ENCODE measurements at regions not wholly inside any gene's neighbourhood (a gene's known extent, or its start where the extent isn't known, plus 50 kb on each side); places are given as distances from the start of the nearest gene placed in this dataset.

- no peak for DNase-seq (ENCODE audit: low read depth)
- Histone ChIP-seq H3K9ac (ENCODE audit: low read length) (no peak overlapping the region), H3K36me3 (ENCODE audit: control insufficient read depth, insufficient read depth, low read length, severe bottlenecking) (no peaks in the 10 kb centered on the region), H3K4me3 (ENCODE audit: low read length) (no peak overlapping the region), H3K9me3 (ENCODE audit: control insufficient read depth, low read length) (no peaks in the 10 kb centered on the region), H3K27me3 (replicated peaks; ENCODE audit: control insufficient read depth, insufficient read depth, low read length) (peaks cover 8% of the 10 kb centered on the region), H3K4me1 (ENCODE audit: control insufficient read depth, insufficient read depth, low read length) (no peaks in the 10 kb centered on the region)
Measured at GRCh38 chr1:172756024-172756423, 97.1 kb downstream of the FASLG start.

GRCh38 chr1:172758259-172758658 lies 99.4 kb downstream of the FASLG start:
- Histone ChIP-seq H3K4me1 (ENCODE audit: control insufficient read depth, insufficient read depth, low read length) (no peaks in the 10 kb centered on the region), H3K27me3 (replicated peaks; ENCODE audit: control insufficient read depth, insufficient read depth, low read length) (peaks cover 8% of the 10 kb centered on the region), H3K9me3 (ENCODE audit: control insufficient read depth, low read length) (no peaks in the 10 kb centered on the region), H3K9ac (ENCODE audit: low read length) (no peak overlapping the region), H3K4me3 (ENCODE audit: low read length) (no peak overlapping the region), H3K36me3 (ENCODE audit: control insufficient read depth, insufficient read depth, low read length, severe bottlenecking) (no peaks in the 10 kb centered on the region)
- DNase-seq (ENCODE audit: low read depth): no peak

GRCh38 chr1:172760121-172760520 lies 101.2 kb downstream of the FASLG start:
- DNase-seq (ENCODE audit: low read depth): no peak
- Histone ChIP-seq H3K4me1 (ENCODE audit: control insufficient read depth, insufficient read depth, low read length) (no peaks in the 10 kb centered on the region), H3K36me3 (ENCODE audit: control insufficient read depth, insufficient read depth, low read length, severe bottlenecking) (no peaks in the 10 kb centered on the region), H3K4me3 (ENCODE audit: low read length) (no peak overlapping the region), H3K27me3 (replicated peaks; ENCODE audit: control insufficient read depth, insufficient read depth, low read length) (peaks cover 6% of the 10 kb centered on the region), H3K9me3 (ENCODE audit: control insufficient read depth, low read length) (no peaks in the 10 kb centered on the region), H3K9ac (ENCODE audit: low read length) (no peak overlapping the region)

DNA sequence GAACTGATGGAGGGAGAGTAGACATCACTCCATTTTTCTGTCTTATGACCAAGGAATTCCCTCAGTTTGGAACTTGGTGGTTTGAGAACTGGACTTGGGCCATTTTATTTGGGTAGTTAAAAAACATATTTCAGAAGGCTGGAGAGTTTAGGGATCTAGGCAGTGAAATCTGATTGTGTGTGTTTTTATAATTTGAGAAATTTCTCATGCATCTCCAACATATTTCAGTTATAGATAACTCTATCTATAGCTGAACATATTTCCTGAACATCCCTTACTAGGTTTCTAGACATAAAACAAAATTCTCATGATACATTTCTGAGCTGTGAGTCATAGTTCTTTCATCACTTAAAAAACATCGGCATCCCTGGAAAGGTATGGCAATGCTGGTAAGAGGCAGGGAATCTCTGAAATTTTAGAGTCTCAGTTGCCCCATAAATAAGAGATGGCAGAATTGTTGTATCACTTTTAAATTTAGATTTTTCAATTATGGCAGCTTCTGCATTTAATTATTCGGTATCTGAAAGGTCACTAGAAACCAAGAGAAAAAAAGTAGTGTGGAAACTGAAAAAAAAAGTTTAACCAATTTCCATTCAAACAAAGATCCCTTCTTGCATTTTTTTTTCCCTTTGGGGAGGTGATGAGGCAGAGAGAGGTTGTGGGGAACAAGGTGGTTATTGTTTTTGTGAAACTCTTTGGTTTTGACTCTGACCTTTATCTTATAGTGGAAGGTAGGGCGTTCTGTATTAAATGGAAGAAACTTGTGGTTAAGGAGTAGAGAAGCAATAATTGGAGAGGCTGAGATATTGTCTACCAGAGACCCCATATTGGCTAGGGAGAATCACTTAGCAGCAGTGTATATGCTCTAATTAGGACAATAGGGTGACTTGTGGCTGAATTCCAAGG lies 102.9 kb downstream of the FASLG start:
- Histone ChIP-seq H3K4me1 (ENCODE audit: control insufficient read depth, insufficient read depth, low read length) (no peaks in the 10 kb centered on the region), H3K36me3 (ENCODE audit: control insufficient read depth, insufficient read depth, low read length, severe bottlenecking) (no peaks in the 10 kb centered on the region), H3K4me3 (ENCODE audit: low read length) (no peak overlapping the region), H3K9me3 (ENCODE audit: control insufficient read depth, low read length) (no peaks in the 10 kb centered on the region), H3K9ac (ENCODE audit: low read length) (no peak overlapping the region), H3K27me3 (replicated peaks; ENCODE audit: control insufficient read depth, insufficient read depth, low read length) (no peaks in the 10 kb centered on the region)
- peak; percentile 37 for DNase-seq (ENCODE audit: low read depth)

- H3K9ac ChIP-seq (ENCODE audit: low read length): no peak overlapping the region
- no peak overlapping the region for H3K4me3 ChIP-seq (ENCODE audit: low read length)
- DNase-seq (ENCODE audit: low read depth): no peak
- no peaks in the 10 kb centered on the region for H3K4me1 ChIP-seq (ENCODE audit: control insufficient read depth, insufficient read depth, low read length)
- no peaks in the 10 kb centered on the region for H3K36me3 ChIP-seq (ENCODE audit: control insufficient read depth, insufficient read depth, low read length, severe bottlenecking)
- no peaks in the 10 kb centered on the region for H3K27me3 ChIP-seq (replicated peaks; ENCODE audit: control insufficient read depth, insufficient read depth, low read length)
- no peaks in the 10 kb centered on the region for H3K9me3 ChIP-seq (ENCODE audit: control insufficient read depth, low read length)
Measured at GRCh38 chr1:172763057-172763456, 104.2 kb downstream of the FASLG start.

GRCh38 chr1:172764378-172764777 lies 105.5 kb downstream of the FASLG start:
- no peak for DNase-seq (ENCODE audit: low read depth)
- no peaks in the 10 kb centered on the region for H3K4me1 ChIP-seq (ENCODE audit: control insufficient read depth, insufficient read depth, low read length)
- H3K9ac ChIP-seq (ENCODE audit: low read length): no peak overlapping the region
- H3K4me3 ChIP-seq (ENCODE audit: low read length): no peak overlapping the region
- no peaks in the 10 kb centered on the region for H3K9me3 ChIP-seq (ENCODE audit: control insufficient read depth, low read length)
- H3K27me3 ChIP-seq (replicated peaks; ENCODE audit: control insufficient read depth, insufficient read depth, low read length): peaks cover 3% of the 10 kb centered on the region
- H3K36me3 ChIP-seq (ENCODE audit: control insufficient read depth, insufficient read depth, low read length, severe bottlenecking): no peaks in the 10 kb centered on the region

DNA sequence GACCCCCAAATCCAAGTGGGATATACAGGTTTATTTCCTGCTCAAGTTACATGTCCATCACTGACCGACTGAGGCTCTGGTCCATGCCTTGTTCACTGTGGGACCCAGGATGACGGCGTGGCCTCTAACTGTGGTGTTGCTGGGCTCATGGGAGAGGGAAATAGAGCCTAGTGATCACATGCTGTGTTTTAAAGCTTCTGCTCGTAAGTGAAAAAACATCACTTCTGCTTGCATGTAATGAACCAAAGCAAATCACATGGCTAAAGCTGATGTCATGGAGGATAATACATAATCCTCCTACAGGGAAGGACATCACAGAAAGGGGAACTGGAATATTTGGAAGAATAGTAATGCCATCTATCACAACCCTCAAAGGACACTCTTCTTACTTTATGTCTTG lies 107.6 kb downstream of the FASLG start:
- H3K9me3 ChIP-seq (ENCODE audit: control insufficient read depth, low read length): no peaks in the 10 kb centered on the region
- no peak for DNase-seq (ENCODE audit: low read depth)
- no peaks in the 10 kb centered on the region for H3K4me1 ChIP-seq (ENCODE audit: control insufficient read depth, insufficient read depth, low read length)
- peaks cover 3% of the 10 kb centered on the region for H3K27me3 ChIP-seq (replicated peaks; ENCODE audit: control insufficient read depth, insufficient read depth, low read length)
- H3K9ac ChIP-seq (ENCODE audit: low read length): no peak overlapping the region
- no peaks in the 10 kb centered on the region for H3K36me3 ChIP-seq (ENCODE audit: control insufficient read depth, insufficient read depth, low read length, severe bottlenecking)
- no peak overlapping the region for H3K4me3 ChIP-seq (ENCODE audit: low read length)

- Histone ChIP-seq H3K4me1 (ENCODE audit: control insufficient read depth, insufficient read depth, low read length) (peaks cover 3% of the 10 kb centered on the region), H3K9ac (ENCODE audit: low read length) (no peak overlapping the region), H3K36me3 (ENCODE audit: control insufficient read depth, insufficient read depth, low read length, severe bottlenecking) (no peaks in the 10 kb centered on the region), H3K4me3 (ENCODE audit: low read length) (no peak overlapping the region), H3K27me3 (replicated peaks; ENCODE audit: control insufficient read depth, insufficient read depth, low read length) (peaks cover 3% of the 10 kb centered on the region), H3K9me3 (ENCODE audit: control insufficient read depth, low read length) (no peaks in the 10 kb centered on the region)
- no peak for DNase-seq (ENCODE audit: low read depth)
Measured at GRCh38 chr1:172770071-172770470, 111.2 kb downstream of the FASLG start.

DNA sequence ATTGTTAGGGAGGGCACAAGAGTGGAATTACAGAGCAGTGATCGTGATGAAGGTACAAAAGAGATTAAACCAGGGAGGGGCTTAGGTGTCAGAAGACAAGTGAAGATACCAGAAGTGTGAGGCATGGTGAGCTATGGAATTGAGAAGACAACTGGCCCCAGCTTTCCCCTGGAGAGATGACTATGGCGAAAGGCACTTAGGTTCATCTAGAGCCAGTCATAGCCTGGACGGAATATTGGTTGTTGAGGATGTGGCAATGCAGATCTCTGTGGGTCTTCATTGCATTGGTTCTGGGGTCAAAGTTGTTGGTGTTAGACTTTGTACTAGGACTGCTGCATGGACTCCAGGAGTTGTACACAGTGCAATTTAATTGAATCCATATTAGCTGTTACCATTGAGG lies 115.7 kb downstream of the FASLG start:
- Histone ChIP-seq H3K4me1 (ENCODE audit: control insufficient read depth, insufficient read depth, low read length) (peaks cover 26% of the 10 kb centered on the region), H3K9ac (ENCODE audit: low read length) (no peak overlapping the region), H3K36me3 (ENCODE audit: control insufficient read depth, insufficient read depth, low read length, severe bottlenecking) (no peaks in the 10 kb centered on the region), H3K9me3 (ENCODE audit: control insufficient read depth, low read length) (no peaks in the 10 kb centered on the region), H3K27me3 (replicated peaks; ENCODE audit: control insufficient read depth, insufficient read depth, low read length) (no peaks in the 10 kb centered on the region), H3K4me3 (ENCODE audit: low read length) (no peak overlapping the region)
- no peak for DNase-seq (ENCODE audit: low read depth)

DNA sequence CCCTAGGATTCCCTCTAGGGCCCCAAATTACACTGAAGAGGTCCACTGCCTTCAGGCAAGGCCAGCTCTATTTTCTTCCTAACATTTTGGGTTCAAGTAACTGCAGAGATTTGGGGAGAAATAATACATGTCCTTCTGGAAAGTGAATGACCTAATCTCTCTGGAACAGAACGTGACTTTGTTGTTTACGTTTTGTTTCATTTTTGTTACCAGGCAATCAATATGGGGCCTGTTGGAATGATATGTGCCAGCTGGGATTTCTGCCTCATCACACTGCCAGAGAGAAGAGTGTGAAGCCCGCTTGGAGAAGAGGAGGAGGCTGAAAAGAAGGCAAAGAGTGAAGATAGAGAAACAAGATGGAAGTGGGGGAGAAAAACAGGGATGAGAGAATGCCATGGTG lies 116.7 kb downstream of the FASLG start:
- Histone ChIP-seq H3K9me3 (ENCODE audit: control insufficient read depth, low read length) (no peaks in the 10 kb centered on the region), H3K4me3 (ENCODE audit: low read length) (peak overlapping the region; percentile 16), H3K27me3 (replicated peaks; ENCODE audit: control insufficient read depth, insufficient read depth, low read length) (no peaks in the 10 kb centered on the region), H3K36me3 (ENCODE audit: control insufficient read depth, insufficient read depth, low read length, severe bottlenecking) (no peaks in the 10 kb centered on the region), H3K9ac (ENCODE audit: low read length) (no peak overlapping the region), H3K4me1 (ENCODE audit: control insufficient read depth, insufficient read depth, low read length) (peaks cover 26% of the 10 kb centered on the region)
- no peak for DNase-seq (ENCODE audit: low read depth)

GRCh38 chr1:172776071-172776470 lies 117.2 kb downstream of the FASLG start:
- Histone ChIP-seq H3K4me3 (ENCODE audit: low read length) (peak overlapping the region; percentile 16), H3K9me3 (ENCODE audit: control insufficient read depth, low read length) (no peaks in the 10 kb centered on the region), H3K27me3 (replicated peaks; ENCODE audit: control insufficient read depth, insufficient read depth, low read length) (no peaks in the 10 kb centered on the region), H3K4me1 (ENCODE audit: control insufficient read depth, insufficient read depth, low read length) (peaks cover 26% of the 10 kb centered on the region), H3K36me3 (ENCODE audit: control insufficient read depth, insufficient read depth, low read length, severe bottlenecking) (no peaks in the 10 kb centered on the region), H3K9ac (ENCODE audit: low read length) (no peak overlapping the region)
- peak; percentile 28 for DNase-seq (ENCODE audit: low read depth)

- H3K4me1 ChIP-seq (ENCODE audit: control insufficient read depth, insufficient read depth, low read length): peaks cover 26% of the 10 kb centered on the region
- DNase-seq (ENCODE audit: low read depth): no peak
- no peak overlapping the region for H3K9ac ChIP-seq (ENCODE audit: low read length)
- no peak overlapping the region for H3K4me3 ChIP-seq (ENCODE audit: low read length)
- H3K27me3 ChIP-seq (replicated peaks; ENCODE audit: control insufficient read depth, insufficient read depth, low read length): no peaks in the 10 kb centered on the region
- H3K36me3 ChIP-seq (ENCODE audit: control insufficient read depth, insufficient read depth, low read length, severe bottlenecking): no peaks in the 10 kb centered on the region
- H3K9me3 ChIP-seq (ENCODE audit: control insufficient read depth, low read length): peaks cover 4% of the 10 kb centered on the region
Measured at GRCh38 chr1:172777767-172778166, 118.9 kb downstream of the FASLG start.

All from adipocyte (in vitro differentiated cells).